ENCODE measurements at regions not wholly inside any gene's neighbourhood (a gene's known extent, or its start where the extent isn't known, plus 50 kb on each side); places are given as distances from the start of the nearest gene placed in this dataset.

DNA sequence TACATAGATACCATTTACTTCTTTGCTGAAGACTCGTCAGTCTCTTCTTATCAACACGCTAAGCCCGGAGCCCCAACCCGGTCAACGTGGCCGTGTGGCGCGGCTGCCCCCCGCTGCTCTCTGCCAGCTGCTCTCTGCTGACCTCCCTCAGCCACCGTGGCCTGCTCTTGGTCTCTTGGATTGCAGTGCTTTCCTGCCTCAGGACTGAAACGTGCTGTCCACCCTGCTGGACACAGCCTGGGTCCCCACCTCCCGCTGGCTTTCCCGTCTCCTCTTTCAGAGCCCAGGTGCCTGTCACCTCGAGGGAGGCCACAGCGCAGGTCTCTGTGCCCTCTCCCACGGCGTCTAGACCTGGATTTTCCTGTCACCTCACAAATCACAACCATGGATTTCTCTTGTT is 388.1 kb upstream of the B3GAT1 start:
- TF ChIP-seq, protein P1, sequence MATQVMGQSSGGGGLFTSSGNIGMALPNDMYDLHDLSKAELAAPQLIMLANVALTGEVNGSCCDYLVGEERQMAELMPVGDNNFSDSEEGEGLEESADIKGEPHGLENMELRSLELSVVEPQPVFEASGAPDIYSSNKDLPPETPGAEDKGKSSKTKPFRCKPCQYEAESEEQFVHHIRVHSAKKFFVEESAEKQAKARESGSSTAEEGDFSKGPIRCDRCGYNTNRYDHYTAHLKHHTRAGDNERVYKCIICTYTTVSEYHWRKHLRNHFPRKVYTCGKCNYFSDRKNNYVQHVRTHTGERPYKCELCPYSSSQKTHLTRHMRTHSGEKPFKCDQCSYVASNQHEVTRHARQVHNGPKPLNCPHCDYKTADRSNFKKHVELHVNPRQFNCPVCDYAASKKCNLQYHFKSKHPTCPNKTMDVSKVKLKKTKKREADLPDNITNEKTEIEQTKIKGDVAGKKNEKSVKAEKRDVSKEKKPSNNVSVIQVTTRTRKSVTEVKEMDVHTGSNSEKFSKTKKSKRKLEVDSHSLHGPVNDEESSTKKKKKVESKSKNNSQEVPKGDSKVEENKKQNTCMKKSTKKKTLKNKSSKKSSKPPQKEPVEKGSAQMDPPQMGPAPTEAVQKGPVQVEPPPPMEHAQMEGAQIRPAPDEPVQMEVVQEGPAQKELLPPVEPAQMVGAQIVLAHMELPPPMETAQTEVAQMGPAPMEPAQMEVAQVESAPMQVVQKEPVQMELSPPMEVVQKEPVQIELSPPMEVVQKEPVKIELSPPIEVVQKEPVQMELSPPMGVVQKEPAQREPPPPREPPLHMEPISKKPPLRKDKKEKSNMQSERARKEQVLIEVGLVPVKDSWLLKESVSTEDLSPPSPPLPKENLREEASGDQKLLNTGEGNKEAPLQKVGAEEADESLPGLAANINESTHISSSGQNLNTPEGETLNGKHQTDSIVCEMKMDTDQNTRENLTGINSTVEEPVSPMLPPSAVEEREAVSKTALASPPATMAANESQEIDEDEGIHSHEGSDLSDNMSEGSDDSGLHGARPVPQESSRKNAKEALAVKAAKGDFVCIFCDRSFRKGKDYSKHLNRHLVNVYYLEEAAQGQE (IDR thresholded peaks at IDR 0.05; ENCODE audit: insufficient read depth in 1 of 2, low read depth in 2 of 2, low read length in 1 of 2), result no peak
- TF ChIP-seq POLR2AphosphoS5 (IDR thresholded peaks at IDR 0.05; ENCODE audit: low read depth, low read length) (no peak), TCF7L2 (IDR thresholded peaks at IDR 0.05; ENCODE audit: low read depth, low read length) (no peak), SIN3A (IDR thresholded peaks at IDR 0.05; ENCODE audit: borderline replicate concordance, insufficient read depth, low read depth, low read length) (no peak)
- TF ChIP-seq, protein P2, sequence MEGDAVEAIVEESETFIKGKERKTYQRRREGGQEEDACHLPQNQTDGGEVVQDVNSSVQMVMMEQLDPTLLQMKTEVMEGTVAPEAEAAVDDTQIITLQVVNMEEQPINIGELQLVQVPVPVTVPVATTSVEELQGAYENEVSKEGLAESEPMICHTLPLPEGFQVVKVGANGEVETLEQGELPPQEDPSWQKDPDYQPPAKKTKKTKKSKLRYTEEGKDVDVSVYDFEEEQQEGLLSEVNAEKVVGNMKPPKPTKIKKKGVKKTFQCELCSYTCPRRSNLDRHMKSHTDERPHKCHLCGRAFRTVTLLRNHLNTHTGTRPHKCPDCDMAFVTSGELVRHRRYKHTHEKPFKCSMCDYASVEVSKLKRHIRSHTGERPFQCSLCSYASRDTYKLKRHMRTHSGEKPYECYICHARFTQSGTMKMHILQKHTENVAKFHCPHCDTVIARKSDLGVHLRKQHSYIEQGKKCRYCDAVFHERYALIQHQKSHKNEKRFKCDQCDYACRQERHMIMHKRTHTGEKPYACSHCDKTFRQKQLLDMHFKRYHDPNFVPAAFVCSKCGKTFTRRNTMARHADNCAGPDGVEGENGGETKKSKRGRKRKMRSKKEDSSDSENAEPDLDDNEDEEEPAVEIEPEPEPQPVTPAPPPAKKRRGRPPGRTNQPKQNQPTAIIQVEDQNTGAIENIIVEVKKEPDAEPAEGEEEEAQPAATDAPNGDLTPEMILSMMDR (IDR thresholded peaks at IDR 0.05), result no peak

Data from Panc1 (cell line).